G401 (cell line): ENCODE measurements at regions not wholly inside any gene's neighbourhood (a gene's known extent, or its start where the extent isn't known, plus 50 kb on each side); places are given as distances from the start of the nearest gene placed in this dataset.
"Not testable (repeated sequence)": the region's sequence is repeated elsewhere in the genome, so short reads cannot be mapped to it uniquely, and the experiment has no call there.

Experiments used
- DNase-seq: peaks from one replicate; pipeline ENCODE4 v3.0.0-alpha.2; 2015; ENCODE audit warnings: low spot score
- in situ Hi-C: cut with HindIII; loops from 2 replicates; pipeline ENCODE4 v1.10.0; 2016; ENCODE audit warnings: low sequenced_read_pairs, mixed read lengths

GRCh38 chr10:111612273-111612672 is 535.4 kb downstream of the ADRA2A start:
- DNase-seq: no peak
- in situ Hi-C loops: no loop called here

DNA sequence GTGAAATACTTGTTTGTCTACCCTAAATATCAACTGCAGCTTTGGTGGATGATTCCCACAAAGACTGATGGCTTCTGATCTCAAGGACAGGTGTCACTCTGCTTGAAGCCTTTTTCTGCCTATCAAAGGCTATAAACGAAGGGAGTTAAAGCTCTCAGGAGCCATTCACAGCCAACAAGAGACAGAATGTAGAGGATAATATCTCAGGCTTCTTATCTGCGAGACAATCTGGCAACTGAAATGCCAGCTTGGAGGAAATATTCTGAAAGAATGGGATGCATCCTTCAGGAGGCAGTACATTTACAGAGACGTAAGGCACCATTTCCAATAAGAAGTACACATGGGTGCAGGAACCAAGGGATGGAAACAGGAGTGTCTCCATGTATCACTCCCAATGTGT is 549.4 kb downstream of the GPAM start:
- in situ Hi-C loops: no loop called here

GRCh38 chr10:111646021-111646420 is 537.5 kb downstream of the GPAM start:
- in situ Hi-C loops: no loop called here
- no peak for DNase-seq

More for the DNA sequence above, 549.4 kb downstream of the GPAM start:
- DNase-seq: peak; percentile 46

DNA sequence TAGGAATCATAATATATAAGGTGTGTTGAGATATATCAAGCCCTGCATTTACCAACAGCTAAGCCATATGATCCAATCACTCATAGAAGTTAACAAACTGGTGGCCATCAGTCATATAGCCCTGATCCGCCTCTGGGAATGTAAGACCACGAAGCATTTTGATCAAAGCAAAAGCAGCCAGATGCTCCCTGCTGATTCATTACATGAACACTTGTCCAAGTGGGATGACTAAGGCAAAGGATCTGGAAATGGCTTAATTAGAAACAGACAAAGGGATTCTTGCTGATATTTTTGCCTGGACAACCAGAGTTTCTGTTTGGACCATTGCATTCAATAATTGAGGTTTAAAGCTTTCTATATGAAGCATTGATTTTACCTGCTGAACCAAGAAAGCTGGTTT is 535.5 kb downstream of the GPAM start:
- in situ Hi-C loops: no loop called here

GRCh38 chr10:111649080-111649479 is 534.5 kb downstream of the GPAM start:
- in situ Hi-C loops, DNase-seq: not testable (repeated sequence)

More for the DNA sequence above, 535.5 kb downstream of the GPAM start:
- DNase-seq: no peak

GRCh38 chr10:111650088-111650487 is 533.5 kb downstream of the GPAM start:
- DNase-seq: no peak
- in situ Hi-C loops: no loop called here

GRCh38 chr10:111656066-111656465 is 527.5 kb downstream of the GPAM start:
- no peak for DNase-seq
- in situ Hi-C loops: no loop called here

GRCh38 chr10:111677759-111678158 is 505.8 kb downstream of the GPAM start:
- peak; percentile 5 for DNase-seq
- in situ Hi-C loops: no loop called here

DNA sequence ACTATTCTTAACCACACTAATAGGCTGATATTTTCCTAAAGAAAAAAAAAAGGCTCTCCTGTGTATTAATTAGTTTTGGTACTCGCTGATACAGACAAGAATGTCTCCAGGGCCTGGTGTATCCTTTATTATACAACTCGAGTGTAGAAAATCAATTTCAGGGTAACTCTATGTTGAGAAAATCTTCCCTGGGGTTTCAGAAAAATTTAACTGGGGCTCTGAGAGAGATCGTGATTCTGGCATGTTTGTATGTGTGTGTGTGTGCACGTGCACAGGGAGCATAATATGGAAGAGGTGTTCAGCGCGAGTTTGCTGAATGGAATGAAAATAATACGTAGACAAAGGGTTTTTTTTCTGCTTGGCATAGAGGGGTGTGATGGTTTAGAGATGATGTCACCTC is 496.8 kb downstream of the GPAM start:
- in situ Hi-C loops: no loop called here
- no peak for DNase-seq

GRCh38 chr10:111698711-111699110 is 484.9 kb downstream of the GPAM start:
- in situ Hi-C loops: no loop called here
- DNase-seq: no peak

DNA sequence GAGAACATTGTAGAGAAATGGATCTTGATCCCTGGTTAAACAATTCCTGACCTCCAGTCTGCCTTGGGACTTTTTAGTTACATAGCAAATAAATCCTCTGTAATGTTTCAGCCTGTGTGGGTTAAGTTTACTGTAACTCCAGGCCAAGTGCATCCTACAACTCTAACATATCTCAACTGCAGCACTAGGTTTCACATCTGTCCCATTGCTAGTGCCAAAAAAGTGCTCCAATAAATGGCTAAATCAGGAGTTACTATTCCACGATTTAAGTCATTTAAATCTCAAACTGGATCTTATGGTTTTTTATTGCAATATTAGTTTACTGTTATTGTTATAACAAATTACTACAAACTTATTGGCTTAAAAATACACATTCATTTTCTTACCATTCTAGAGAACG is 479.6 kb downstream of the GPAM start:
- in situ Hi-C loops: no loop called here
- DNase-seq: no peak

GRCh38 chr10:111705021-111705420 is 478.5 kb downstream of the GPAM start:
- DNase-seq: no peak
- in situ Hi-C loops: no loop called here

DNA sequence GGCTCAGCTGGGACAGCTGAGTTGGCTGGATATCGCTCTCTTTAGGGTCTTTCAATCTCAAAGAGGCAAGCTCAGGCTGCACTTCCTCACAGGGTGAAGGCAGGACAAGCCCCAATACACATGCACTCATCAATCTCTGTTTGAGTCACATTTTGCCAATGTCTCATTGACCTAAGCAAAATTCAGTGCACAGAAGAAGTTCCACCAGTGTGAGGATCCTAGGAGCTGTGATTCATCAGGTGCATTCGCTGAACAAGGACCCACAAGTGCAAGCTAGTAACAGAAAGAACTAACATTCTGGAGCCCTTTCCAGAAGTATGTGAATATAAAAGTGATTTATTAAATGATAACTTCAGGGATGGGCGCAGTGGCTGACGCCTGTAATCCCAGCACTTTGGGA is 477.2 kb downstream of the GPAM start:
- no peak for DNase-seq
- in situ Hi-C loops: no loop called here

DNA sequence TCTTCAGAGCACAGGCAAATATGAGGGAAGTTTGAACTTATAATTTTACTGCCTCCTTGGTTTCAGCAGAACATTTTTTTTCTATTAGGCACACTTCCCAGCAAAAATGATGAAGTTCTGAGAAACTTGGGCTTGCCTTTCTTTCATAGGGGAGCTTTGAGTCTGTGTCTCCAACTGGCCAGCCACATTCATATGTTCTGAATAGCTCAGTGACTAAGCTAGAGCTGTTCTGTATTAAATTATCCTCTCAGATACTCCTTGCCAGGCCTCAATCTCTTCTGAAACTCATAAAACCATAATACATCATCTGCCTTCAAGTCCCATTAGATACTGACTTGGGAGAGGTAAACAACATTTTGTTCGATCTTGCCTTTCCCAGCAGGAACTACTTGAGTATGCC is 476.5 kb downstream of the GPAM start:
- no peak for DNase-seq
- in situ Hi-C loops: no loop called here

DNA sequence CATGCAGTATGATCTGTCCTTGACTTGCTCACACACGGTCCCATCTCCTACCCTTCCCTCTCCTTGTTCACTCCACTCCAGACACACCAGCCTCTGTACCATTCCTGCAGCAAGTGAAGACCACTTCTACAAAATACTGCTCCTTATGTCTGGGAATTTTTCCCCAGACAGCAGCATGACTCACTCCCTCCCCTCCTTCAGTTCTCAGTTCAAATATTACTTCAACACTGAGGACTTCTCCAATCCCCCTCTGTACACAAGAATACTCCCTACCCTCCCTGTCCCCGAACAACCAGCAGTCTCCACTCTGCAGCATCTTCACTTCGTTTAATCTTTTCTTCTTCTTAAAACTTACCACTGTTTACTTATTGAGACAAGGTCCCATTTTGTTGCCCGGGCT is 474.0 kb downstream of the GPAM start:
- DNase-seq: no peak
- in situ Hi-C loops: no loop called here

DNA sequence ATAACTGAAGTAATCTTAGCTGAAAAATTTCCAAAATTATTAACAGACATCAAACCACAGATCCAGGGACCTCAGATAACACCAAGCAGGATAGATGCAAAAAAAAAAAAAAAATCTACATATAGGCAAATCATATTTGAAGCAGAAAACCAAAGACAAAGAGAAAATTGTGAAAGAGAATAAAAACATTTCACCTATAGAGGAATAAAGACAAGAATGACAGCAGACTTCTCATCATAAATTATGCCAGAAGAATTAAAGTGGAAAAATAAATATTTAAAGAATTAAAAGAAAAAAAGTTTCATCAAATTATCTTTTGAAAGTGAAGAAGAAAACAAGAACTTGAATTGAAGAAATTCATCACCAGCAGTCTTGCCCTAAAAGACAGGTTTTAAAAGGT is 467.5 kb downstream of the GPAM start:
- in situ Hi-C loops: no loop called here
- DNase-seq: no peak

- peak; percentile 54 for DNase-seq
- in situ Hi-C loops: no loop called here
These were observed 459.4 kb downstream of the GPAM start for GRCh38 chr10:111724121-111724520.

- peak; percentile 28 for DNase-seq
- in situ Hi-C loops: no loop called here
These were observed 458.5 kb downstream of the GPAM start for GRCh38 chr10:111725050-111725449.

DNA sequence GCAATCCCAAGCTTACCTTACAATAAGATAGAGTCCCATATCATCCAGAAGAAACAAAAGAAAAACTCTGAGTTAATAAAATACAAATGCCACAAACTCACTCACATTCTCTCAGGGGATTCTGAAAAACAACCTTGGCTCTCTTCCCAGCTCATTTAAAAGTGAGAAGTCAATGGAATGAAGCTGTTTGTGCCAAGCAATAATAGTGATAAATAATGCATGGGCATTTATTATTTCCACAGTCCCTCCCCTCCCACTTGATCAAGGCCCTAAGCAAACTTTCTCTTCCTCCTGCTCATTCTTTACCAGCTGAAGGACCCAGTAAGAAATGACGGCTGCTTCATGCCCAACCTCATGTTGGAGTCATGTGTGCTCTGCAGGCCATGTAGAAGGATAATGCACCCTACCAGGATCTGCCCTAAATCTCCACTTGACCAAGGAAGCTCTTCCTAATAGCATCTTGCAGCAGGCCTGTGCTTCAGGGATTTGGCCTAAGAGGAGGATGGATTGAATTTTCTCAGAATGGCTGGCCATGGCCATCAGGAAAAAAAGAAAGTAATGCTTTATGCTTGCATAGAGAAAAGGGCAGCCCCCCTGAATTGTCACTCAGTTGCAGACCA is 451.3 kb downstream of the GPAM start:
- peak; percentile 76 for DNase-seq
- in situ Hi-C loops: no loop called here

GRCh38 chr10:111739125-111739873 is 444.3 kb downstream of the GPAM start:
- DNase-seq: no peak
- in situ Hi-C loops: no loop called here

DNA sequence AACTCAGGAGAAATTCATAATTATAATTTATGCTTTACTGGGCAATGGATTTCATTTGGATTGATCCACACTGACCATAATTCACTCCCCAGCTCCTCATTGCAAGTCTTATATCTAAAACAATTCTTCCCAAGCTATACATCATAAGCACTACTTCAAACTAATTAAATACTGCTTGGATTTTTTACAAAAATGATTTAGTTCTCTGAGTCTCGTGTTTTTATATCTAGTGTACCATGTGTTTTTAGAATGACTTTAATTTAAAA is 443.8 kb downstream of the GPAM start:
- in situ Hi-C loops: no loop called here
- DNase-seq: no peak
